HG03097 (cell line): ENCODE measurements at regions not wholly inside any gene's neighbourhood (a gene's known extent, or its start where the extent isn't known, plus 50 kb on each side); places are given as distances from the start of the nearest gene placed in this dataset.

ENCODE experiments used
- ATAC-seq: cut with Tn5 transposase; IDR thresholded peaks from one replicate; pipeline ENCODE4 v1.9.1; 2021; ENCODE audit not compliant: unreplicated experiment, low FRiP score

DNA sequence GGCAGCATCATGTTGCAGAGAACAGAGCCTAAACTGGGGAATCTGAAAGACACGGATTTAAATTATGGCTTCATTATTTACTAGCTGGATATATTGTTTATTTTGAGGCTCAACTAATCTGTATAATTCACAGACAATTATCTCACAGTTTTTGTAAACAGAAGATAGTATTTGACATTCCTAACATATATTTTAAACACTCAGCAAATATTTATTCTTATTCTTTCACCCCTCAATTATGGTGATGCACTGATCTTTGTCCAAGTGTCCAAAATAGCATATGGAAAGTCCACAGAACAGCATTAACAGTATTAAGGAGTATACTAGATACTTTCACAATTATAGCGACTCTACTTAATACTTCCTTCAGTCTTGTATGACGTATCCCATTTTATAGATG lies 257.0 kb downstream of the ADGRG6 start:
- ATAC-seq: no peak

DNA sequence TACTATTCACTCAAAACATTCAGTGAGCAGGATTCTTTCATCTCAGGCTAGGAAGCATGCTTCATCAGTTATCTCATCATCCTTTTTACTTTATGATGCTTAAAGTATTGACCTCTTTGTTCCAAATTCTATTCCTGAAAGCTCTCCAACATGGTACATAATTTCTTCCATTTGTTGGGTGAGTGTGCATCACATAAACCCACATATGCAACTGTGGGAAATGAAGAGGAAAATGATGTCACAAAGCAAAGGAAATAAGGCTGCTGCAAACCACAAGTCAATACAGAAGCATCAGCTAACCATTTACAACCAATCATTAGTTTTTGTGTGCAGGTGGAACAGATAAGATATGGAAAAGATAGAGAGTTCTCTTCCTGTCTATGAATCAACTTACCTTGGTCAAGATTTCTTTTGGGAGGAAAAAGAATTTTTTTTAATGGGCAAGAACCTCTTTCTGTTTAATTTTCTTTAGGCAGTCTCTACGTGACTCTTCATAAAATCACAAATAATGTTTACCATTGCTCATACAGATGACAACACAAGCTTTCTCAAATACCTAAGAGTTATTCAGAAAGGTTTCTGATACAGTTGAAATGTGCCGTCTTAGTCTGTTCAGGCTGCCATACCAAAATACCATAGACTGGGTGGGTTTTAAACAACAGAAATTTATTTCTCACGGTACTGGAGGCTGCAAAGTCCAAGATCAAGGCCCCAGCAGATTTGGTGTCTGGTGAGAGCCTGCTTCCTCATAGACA lies 259.9 kb downstream of the ADGRG6 start:
- ATAC-seq: no peak

DNA sequence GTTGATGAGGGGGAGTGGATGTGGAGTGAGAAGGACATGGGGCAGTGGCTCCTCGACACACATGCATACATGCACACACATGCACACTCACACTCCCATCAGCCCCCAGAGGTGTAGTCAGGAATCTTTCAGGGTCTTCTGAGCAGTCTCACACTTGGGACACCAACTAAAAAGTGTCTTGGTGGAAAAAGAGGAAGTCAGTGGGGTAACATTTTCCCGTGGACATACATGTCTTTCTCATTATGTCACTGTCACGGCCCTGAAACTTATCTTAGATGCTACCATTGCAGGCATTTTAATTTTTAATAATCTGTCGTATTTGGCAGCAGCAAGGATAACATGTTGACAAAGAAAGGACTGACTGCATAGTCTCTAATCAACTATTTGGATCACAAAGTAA lies 261.1 kb downstream of the ADGRG6 start:
- ATAC-seq: no peak

DNA sequence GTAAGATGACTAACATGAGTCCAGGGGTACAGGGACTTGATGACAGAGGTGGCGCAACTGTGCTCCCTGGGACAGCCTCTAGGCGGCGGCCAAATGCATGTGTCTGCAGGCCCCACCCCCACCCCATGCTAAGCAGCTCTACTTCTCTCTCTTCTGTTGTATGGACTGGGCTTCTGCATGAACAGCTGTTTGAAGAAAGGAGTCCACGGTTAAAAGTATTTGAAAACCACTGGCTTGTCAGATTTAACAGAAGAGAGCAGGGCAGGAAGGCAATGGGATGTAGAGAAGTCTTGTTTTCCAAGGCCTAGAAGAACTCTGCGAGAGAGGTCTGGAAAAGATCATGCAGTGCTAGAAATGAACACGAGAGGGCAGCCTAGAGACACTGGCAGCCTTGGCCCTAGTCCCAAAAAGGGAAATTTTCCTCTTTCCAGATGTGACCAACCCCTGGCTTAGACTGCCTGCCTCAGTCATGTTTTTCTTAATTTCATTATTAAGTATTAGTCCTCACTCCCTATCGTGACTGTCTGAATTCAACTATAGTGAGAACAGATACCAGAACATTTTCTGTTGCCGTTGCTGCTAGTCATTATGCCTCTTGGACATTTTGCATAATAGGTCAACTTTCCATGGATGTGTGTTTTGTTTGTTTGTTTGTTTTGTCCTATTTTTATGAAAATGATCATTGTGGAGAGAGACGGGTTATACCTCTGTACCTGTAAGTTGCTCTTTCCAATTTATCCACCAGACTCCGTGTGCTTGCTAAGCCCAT lies 265.0 kb downstream of the ADGRG6 start:
- ATAC-seq: no peak

DNA sequence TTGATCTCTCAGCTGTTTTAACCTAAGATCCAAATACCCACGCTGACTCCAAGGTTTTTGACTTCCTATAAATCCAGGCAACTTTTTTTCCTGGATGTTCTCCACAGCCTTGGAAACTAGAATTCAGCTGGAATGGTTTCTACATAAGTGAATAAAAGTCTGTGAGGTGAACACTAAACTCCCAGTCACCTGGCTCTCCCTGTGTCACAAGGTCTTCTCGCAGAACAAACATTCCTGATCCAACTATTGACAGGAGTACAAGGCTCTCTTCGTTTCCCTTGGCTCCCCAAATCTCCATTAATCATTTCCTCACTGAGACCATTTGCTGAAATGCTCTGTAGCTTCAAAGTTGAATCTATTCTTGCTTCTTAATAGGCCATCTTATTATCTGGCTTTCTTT lies 265.7 kb downstream of the ADGRG6 start:
- no peak for ATAC-seq

DNA sequence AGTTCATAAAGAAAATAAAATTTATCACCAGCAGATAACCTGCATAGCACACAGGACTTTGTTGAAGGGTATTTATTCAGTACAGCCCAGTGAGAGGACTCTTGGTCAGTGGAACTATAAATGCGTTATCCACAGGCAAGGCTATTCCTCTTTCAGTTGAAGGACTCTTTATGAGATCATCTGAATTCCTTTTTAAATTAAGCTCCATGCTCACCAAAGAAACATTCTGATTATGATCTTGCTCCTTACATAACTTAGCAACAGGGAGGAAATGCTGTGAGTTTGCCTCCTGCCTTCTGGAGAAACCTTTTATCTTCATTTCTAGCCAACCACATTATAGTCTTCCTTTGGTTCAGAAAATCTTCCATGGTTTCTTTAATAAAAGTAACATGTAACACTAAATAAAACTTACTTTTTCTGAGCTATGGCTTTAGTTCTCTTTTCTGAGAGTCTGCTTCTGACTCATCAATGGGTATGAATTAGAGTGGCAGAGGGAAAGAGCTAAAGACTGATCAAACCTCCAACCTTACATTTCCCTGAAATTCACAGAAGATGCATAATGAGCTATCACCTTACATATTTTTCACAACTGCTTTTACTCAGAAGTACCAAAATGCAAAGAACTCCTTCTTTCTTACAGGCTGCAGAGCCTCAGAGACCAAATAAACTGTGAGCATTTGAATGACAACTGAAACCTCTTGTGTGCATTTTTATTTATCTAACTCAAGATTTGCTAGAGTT lies 267.2 kb downstream of the ADGRG6 start:
- no peak for ATAC-seq

DNA sequence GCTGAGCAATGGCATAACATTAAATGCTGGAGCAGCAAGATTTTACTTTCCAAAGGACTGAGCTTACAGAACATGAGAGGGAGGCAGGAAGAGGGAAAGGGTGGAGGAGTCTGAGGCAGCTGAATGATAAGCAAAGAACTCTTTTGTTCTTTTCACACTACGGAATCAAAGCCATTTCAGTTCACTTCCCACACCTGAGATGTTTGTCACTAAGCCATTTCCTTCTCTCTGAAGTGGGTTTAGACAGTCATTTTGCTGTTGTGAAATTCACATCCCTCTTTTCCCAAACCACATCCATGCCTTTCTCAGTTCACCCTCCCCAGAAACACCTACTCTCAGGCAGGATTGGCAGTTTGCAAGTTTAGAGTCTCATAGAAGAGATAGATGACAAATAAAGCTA lies 267.9 kb downstream of the ADGRG6 start:
- ATAC-seq: no peak

DNA sequence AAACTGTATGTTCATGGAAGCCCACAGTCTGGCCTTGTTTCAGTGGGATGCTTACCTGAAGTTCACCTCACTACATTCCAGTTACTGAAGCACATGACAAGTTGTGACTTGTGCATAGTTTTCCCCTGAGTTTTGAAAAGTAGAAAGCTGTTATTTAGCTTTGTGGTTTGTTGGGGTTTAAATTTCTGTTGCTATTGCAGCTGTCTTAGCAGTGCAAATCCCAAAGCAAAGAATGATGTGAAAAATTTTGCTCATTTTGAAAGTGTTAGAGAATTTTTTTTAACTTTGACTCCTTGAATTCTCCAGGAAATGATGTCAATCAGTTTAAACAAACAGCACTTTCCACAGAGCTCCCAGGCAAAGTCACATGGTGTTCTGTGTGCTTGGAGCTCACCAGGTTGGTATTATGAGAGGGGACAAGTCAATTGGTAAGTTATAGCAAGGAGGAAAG lies 268.4 kb downstream of the ADGRG6 start:
- no peak for ATAC-seq

DNA sequence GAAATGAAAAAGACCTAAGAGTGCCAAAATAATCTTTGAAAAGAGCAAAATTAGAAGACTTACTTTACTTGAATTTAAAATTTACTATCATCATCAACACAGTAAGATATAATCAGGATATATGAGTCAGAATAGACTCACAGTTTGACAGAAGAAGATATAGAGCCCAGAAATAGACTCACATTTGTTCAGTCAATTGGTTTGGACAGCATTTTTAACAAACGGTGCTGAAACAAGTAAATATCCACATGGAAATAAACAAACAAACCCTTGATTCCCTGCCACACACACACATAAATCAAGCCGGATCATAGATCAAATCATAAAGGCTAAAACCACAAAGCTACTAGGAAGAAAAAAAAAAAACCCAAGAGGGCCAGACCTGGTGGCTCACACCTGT lies 291.1 kb downstream of the ADGRG6 start:
- no peak for ATAC-seq

DNA sequence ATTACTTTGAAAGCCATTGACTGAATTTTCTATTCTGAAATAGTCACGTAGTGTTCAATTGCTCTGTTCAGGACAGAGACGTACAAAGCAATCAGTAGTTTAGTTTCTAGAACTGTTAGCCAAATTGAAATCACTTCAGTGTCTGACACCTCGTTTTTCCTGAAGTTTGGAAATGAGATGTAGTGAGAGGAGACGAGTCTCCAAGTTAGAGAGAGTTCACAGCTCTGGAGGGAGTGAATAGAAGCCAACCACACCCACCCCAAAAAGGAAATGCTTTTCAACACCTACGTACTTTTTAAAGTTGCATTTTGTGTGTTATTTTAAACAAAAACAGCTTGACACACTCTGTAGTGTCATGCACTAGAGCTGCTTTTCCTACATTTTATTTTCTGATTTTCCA lies 296.0 kb downstream of the ADGRG6 start:
- ATAC-seq: no peak

DNA sequence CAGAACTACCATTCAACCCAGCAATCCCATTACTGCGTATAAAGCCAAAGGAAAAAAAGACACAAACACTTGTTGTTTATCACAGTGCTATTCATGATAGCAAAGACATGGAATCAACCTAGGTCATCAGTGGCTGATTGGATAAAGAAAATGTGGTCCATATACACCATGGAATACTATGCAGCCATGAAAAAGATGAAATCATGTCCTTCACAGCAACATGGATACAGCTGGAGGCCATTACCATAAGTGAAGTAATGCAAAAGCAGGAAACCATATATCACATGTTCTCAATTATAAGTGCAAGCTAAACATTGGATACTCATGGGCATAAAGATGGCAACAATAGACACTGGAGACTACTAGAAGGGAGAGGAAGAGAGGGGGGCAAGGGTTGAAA lies 299.6 kb downstream of the ADGRG6 start:
- ATAC-seq: no peak

DNA sequence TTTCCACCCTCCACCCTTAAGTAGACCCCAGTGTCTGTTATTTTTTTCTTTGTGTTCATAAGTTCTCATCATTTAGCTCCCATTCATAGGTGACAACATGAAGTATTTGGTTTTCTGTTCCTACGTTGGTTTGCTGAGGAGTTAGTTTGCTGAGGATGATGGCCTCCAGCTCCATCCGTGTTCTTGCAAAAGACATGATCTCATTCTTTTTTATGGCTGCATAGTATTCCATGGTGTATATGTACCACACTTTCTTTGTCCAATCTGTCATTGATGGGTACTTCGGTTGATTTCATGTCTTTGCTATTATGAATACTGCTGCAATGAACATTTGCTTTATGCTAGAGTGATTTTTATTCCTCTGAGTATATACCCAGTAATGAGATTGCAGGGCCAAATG lies 301.2 kb downstream of the ADGRG6 start:
- ATAC-seq: no peak

DNA sequence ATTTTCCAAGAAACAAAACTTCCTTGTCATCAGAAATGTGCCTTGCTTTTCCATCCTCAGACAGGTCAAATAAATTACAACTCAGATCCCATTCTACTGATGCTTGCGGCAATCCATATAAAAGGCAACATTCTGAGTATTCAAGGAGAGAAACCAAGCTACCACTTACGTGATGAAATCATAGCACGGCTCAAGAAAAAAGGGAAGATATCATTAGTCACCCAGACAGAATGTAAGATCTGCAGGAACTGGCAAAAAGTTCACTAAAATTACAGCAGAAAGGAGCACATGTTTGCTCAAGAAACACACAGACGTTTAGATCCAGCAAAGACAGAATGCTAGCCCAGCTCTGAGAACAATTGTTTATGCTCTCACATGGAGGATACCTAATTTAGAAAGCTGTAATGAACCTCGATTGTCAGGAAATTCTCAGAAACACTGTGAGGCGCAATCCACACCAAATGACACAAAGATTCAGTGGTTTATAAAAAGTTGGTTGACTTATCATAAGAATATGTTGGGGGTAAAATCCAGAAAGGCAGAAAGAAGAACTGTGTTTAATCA lies 304.2 kb downstream of the ADGRG6 start:
- no peak for ATAC-seq

DNA sequence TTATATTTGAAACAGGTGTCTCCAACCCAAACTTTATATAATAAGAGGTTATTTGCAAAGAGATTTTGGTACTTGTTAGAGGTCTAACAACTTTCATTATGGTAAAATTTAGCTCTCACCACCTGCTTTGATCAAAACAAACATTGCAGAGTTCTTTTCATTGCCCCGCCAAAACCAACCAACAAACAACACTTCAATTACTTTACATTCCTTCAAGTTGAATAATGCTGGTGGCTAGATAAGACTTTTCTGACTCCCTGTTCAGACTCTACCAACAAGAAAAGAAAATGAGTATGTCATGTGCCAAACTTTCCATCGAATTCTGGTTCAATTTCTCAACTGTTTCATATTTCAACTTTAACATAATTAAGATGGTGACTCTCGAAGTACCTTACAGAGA lies 311.1 kb downstream of the ADGRG6 start:
- no peak for ATAC-seq

DNA sequence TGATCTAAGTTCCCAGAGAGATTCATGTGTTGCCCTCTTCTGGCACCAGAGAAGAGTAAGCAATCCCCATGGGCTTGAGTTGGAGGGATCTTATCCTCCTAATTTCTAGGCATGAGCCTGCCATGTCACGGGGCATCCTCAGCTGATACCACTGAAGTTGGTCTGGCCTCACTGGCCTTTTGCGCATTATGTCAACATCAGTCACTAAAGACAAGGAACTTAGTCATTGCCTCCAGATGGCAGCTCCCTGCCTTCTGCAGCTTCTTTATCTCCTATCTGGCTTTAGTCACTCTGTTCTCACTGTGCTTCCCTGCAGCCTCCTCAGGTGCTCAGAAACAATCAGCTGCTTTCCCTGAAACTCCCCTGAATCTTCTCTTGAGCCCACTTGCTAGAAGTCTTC lies 312.2 kb downstream of the ADGRG6 start:
- ATAC-seq: no peak

DNA sequence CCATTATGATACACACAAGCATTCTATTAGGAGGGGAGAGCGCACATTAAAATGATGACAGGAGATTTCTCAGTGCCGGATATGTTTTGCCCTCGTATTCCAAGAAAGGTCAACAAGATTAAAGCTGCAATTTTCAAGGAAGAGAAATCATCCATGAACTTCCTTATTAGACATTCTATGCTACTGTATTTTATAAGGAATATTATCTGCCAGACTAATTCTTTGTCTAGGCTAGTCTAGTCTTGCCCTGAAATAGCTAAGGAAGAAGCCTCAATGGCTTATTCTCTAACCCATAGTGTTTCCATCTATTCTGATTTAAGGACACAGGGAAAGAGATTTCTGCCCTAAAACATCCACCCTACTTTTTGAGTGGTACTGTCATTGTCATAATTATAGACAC lies 315.4 kb downstream of the ADGRG6 start:
- ATAC-seq: no peak

DNA sequence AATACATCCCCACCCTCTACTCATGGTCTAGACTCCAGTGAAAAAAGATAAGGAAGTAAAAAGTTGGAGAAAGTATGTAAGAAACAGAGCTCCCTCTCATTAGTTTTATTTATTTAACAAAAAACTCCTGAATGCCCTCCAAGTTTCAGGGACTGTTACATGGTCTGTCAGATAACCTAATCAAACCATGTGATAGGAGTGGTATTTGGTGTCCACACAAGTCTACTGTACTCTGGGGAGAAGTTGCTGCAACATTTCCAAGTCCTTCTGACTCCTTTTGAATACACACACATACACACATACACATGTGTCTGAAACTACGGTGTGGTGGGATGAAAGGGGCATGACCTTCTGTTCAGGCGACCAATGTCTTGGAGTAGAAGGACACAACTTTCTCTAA lies 320.0 kb downstream of the ADGRG6 start:
- ATAC-seq: no peak

DNA sequence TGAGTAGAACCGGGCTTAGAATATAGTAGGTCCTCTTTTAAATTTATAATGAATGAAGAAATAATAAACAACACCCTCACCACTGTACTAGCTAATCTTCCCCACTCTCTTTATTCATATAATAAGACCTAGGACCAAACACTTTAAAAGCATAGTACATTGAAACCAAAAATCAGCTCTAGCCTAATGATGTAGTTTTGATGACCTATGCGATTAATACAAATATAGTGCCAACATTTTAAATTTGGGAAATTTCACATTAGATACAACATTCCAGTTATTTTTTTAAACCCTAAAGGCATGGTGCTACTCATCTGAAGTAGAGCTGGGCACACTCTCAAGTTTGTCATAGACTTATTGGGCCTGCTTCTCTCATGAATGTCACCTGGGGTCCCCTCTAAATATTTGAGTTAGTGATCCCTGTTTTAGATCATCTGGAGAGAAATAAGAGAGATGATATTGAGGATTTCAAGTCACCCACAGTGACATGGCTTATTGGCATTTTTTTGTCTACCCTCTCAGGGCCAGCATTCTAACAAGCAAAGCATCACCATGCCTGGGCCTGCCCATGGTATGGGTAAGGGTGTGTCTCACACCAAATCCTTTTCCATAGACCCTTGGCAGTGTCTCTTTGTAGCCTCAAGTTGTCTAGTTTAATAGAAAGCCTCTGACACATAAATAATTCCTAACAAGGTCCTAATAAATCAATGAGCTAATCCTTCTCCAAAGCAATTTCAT lies 319.8 kb downstream of the HIVEP2 start:
- ATAC-seq: no peak

DNA sequence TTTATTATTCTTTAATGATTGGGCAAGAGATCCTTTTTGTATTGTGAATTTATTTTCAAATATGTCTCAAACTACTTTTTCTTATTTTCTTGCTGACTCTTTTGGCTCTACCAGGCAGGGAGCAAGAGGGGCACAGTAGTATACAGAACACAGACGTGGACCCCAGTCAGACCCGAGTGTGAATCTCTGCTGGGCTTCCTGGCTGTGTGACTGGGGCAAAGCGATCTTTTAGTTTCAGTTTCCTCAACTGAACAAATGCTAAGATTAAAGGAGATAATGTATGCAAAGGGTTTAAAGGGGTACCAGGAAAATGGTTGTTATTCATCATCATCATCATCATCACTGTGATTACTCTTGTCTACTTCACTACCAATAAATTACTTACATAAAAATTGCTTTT lies 317.5 kb downstream of the HIVEP2 start:
- ATAC-seq: no peak

DNA sequence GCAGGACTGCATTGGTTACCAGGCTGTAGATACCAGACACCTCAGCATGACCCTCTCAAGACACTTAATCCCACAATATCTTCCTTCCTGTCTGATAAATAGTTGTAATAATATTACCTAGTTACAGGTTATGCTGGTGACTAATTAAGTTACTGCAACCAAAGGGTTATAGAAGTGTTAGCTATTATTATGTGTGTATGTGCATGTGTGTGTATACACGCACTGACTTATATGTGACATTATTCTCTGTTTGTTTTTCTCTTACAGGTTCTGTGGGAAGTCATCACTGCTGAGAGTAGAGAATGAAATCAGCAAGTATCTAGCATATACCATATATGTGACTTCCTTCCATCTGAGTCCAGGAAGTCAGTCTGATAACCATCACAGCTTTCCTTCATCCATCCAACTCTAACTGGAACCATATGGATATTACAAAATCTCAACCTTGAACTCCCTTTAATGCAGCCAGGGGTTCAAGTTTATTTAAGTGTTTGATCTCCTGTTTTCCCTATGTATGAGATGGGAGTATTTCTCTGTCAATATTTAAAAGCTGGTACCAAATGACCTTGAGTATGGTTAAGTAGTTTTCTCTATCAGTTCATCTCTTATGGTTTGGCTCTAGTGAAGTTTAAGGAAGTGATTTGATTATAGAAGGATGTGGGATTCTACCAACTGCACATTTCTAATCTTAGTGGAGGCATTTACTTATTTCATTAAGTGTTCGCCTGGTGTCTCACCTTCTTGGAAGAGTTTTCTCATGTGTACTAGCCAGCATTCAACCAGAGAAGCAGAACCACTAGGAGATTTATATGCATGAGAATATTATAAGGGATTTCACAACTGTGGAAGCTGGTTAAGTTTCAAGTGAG lies 313.2 kb downstream of the HIVEP2 start:
- no peak for ATAC-seq
